ENCODE measurements at regions not wholly inside any gene's neighbourhood (a gene's known extent, or its start where the extent isn't known, plus 50 kb on each side); places are given as distances from the start of the nearest gene placed in this dataset.

DNA sequence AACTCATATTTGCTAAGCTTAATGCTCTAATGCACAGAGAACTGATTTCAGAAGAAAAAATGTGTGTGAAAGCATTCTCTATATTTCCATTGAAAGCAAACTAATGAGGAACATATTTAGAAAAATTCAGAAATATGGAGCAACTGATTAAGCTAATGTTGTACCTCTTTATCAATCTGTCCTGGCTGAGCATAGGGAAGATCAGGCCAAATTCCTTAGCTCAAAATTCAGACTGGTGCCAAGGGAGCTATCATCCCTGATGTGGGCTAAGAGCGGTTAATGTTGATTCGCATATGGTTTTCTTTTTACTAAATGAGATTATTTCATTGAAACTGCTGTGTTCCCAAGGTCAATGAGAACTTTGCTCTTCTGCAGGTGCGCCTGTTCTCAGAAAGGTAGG is 93.9 kb upstream of the HS3ST5 start:
- TF ChIP-seq, protein P1, sequence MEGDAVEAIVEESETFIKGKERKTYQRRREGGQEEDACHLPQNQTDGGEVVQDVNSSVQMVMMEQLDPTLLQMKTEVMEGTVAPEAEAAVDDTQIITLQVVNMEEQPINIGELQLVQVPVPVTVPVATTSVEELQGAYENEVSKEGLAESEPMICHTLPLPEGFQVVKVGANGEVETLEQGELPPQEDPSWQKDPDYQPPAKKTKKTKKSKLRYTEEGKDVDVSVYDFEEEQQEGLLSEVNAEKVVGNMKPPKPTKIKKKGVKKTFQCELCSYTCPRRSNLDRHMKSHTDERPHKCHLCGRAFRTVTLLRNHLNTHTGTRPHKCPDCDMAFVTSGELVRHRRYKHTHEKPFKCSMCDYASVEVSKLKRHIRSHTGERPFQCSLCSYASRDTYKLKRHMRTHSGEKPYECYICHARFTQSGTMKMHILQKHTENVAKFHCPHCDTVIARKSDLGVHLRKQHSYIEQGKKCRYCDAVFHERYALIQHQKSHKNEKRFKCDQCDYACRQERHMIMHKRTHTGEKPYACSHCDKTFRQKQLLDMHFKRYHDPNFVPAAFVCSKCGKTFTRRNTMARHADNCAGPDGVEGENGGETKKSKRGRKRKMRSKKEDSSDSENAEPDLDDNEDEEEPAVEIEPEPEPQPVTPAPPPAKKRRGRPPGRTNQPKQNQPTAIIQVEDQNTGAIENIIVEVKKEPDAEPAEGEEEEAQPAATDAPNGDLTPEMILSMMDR (IDR thresholded peaks at IDR 0.05), result no peak
- ChIA-PET CTCF (no interaction called here), POLR2A (no interaction called here)
- no peaks in the 10 kb centered on the region for H3K27me3 Mint-ChIP-seq
- intact Hi-C loops (cut with micrococcal nuclease), result no loop called here
- H3K4me3 Mint-ChIP-seq, result no peak overlapping the region
- H3K9me3 Mint-ChIP-seq, result peaks cover 1% of the 10 kb centered on the region
- no peak for ATAC-seq
- H3K4me1 Mint-ChIP-seq (ENCODE audit: low read depth), result no peaks in the 10 kb centered on the region
- no peak for DNase-seq
- H3K27ac Mint-ChIP-seq, result no peak overlapping the region
- H3K36me3 Mint-ChIP-seq (ENCODE audit: low read depth), result no peaks in the 10 kb centered on the region

DNA sequence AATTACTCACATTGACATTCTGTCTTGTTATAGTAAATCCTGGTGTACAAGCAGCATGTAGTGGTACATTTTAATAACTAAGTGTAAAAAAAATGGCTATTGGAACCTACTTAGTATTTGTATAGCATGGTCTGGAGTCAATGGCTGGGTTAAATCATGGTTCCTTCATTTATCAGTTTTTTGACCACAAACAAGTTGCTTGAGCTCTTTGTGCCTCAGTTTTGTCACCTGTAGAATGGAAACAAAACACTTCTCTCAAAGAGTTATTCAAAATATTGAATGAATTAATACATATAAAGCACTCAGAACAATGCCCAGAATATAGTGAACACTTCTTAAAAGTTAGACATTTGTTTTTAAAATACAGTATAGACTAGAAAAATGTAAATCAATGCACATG is 93.2 kb upstream of the HS3ST5 start:
- H3K4me3 Mint-ChIP-seq, result no peak overlapping the region
- H3K36me3 Mint-ChIP-seq (ENCODE audit: low read depth), result no peaks in the 10 kb centered on the region
- no peaks in the 10 kb centered on the region for H3K4me1 Mint-ChIP-seq (ENCODE audit: low read depth)
- ChIA-PET POLR2A (no interaction called here), CTCF (no interaction called here)
- intact Hi-C loops (cut with micrococcal nuclease), result no loop called here
- H3K27ac Mint-ChIP-seq, result no peak overlapping the region
- ATAC-seq, result no peak
- TF ChIP-seq, protein P1 (IDR thresholded peaks at IDR 0.05), result no peak
- DNase-seq, result no peak
- H3K27me3 Mint-ChIP-seq, result no peaks in the 10 kb centered on the region
- peaks cover 1% of the 10 kb centered on the region for H3K9me3 Mint-ChIP-seq

DNA sequence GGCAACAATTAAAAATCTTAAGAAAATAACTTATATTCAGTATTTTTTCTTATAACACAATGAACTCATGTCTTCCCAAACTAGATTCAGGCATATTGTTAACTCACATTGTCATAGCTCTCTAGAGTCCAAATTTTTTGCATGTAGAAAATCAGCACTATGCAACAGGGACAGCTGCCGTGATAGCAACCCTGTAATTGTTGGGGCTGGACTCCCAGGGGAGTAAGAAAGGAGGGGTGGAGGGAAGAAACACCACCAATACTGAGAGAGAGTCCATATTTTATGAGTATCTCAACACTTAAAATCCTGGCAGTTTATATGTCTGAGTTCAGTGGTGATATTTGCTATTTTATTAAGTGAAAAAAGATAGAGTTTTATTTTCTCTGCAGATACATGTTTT is 89.6 kb upstream of the HS3ST5 start:
- Mint-ChIP-seq H3K36me3 (ENCODE audit: low read depth) (no peaks in the 10 kb centered on the region), H3K27ac (no peak overlapping the region), H3K4me3 (no peak overlapping the region), H3K9me3 (peaks cover 1% of the 10 kb centered on the region), H3K4me1 (ENCODE audit: low read depth) (no peaks in the 10 kb centered on the region), H3K27me3 (no peaks in the 10 kb centered on the region)
- ChIA-PET CTCF (no interaction called here), POLR2A (no interaction called here)
- DNase-seq, result no peak
- TF ChIP-seq, protein P1 (IDR thresholded peaks at IDR 0.05), result no peak
- intact Hi-C loops (cut with micrococcal nuclease), result no loop called here
- no peak for ATAC-seq

DNA sequence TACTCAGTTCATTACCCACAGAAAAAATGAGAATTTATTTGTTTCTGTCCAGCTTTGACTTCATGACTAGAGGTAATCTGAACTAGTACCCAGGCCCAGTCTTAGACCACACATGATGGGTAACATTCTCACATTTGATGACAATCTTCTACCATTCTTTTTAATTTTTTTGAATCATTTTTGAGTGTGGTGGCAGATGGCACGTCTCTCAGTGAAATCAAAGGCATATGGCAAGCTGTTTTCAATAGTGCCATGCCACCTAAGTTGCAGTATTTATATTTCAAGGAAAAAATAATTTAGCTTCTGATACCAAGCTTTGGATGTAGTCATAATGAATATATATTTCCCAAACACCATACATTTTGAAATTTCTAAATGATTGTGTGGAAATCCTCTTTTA is 88.8 kb upstream of the HS3ST5 start:
- ATAC-seq (no peak), DNase-seq (no peak)
- Mint-ChIP-seq H3K9me3 (peaks cover 1% of the 10 kb centered on the region), H3K4me1 (ENCODE audit: low read depth) (no peaks in the 10 kb centered on the region), H3K27ac (no peak overlapping the region), H3K4me3 (no peak overlapping the region), H3K36me3 (ENCODE audit: low read depth) (no peaks in the 10 kb centered on the region), H3K27me3 (no peaks in the 10 kb centered on the region)
- ChIA-PET CTCF (no interaction called here), POLR2A (no interaction called here)
- intact Hi-C loops (cut with micrococcal nuclease), result no loop called here
- TF ChIP-seq, protein P1 (IDR thresholded peaks at IDR 0.05), result no peak

DNA sequence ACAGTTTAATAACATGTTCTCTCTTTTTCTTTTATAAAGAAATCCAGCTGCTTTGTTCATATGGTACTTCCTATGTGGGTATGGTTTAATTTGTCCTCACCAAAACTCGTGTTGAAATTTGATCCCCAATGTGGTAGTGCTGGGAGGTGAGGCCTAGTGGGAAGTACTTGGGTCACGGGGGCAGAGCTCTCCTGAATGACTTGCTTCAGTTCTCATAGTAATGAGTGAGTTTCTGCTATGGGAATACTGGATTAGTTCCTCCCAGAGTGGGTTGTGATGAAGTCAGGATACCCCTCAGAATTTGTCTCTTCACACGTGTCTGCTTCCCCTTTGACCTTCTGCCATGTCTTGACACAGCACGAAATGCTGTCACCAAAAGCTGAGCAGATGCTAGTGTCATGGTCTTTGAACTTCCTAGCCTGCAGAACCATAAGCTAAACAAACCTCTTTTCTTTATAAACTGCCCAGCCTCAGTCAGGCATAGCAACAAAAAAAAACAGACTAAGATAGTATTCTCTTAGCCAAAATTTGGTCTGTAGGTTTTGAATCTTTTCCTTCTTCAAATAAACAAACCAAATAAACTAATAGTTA is 87.8 kb upstream of the HS3ST5 start:
- peaks cover under 1% of the 10 kb centered on the region for H3K9me3 Mint-ChIP-seq
- intact Hi-C loops (cut with micrococcal nuclease), result no loop called here
- ATAC-seq, result no peak

More for the DNA sequence above, 87.8 kb upstream of the HS3ST5 start:
- no peak for DNase-seq
- Mint-ChIP-seq H3K27me3 (no peaks in the 10 kb centered on the region), H3K36me3 (ENCODE audit: low read depth) (no peaks in the 10 kb centered on the region), H3K4me3 (no peak overlapping the region), H3K27ac (no peak overlapping the region), H3K4me1 (ENCODE audit: low read depth) (no peaks in the 10 kb centered on the region)
- POLR2A ChIA-PET, result no interaction called here
- CTCF ChIA-PET, result no interaction called here
- TF ChIP-seq, protein P1 (IDR thresholded peaks at IDR 0.05), result no peak
